ENCODE measurements at regions not wholly inside any gene's neighbourhood (a gene's known extent, or its start where the extent isn't known, plus 50 kb on each side); places are given as distances from the start of the nearest gene placed in this dataset.

GRCh38 chr4:102431608-102431961 is 69.6 kb upstream of the NFKB1 start:
- TF ChIP-seq, protein P1, sequence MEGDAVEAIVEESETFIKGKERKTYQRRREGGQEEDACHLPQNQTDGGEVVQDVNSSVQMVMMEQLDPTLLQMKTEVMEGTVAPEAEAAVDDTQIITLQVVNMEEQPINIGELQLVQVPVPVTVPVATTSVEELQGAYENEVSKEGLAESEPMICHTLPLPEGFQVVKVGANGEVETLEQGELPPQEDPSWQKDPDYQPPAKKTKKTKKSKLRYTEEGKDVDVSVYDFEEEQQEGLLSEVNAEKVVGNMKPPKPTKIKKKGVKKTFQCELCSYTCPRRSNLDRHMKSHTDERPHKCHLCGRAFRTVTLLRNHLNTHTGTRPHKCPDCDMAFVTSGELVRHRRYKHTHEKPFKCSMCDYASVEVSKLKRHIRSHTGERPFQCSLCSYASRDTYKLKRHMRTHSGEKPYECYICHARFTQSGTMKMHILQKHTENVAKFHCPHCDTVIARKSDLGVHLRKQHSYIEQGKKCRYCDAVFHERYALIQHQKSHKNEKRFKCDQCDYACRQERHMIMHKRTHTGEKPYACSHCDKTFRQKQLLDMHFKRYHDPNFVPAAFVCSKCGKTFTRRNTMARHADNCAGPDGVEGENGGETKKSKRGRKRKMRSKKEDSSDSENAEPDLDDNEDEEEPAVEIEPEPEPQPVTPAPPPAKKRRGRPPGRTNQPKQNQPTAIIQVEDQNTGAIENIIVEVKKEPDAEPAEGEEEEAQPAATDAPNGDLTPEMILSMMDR (conservative IDR thresholded peaks at IDR 0.05 in 1 of 2, IDR thresholded peaks at IDR 0.05 in 1 of 2; ENCODE audit: low read depth in 1 of 2, low read length in 2 of 2), result no peak
- TF ChIP-seq EZH2 (IDR thresholded peaks at IDR 0.05; ENCODE audit: low read length, missing control alignments), result no peak
